Muscle of back (tissue), 3 donors: ENCODE measurements at regions not wholly inside any gene's neighbourhood (a gene's known extent, or its start where the extent isn't known, plus 50 kb on each side); places are given as distances from the start of the nearest gene placed in this dataset.

Source experiments
- DNase-seq, 3 donors: peaks; one replicate each; pipeline versions ENCODE4 v3.0.0 to v3.0.0-alpha.2; 2013

GRCh38 chr9:87152256-87152655 lies 204.9 kb upstream of the GAS1 start:
- DNase-seq: no peak

GRCh38 chr9:87156247-87156646 lies 208.9 kb upstream of the GAS1 start:
- no peak for DNase-seq

GRCh38 chr9:87157366-87158031 lies 210.2 kb upstream of the GAS1 start:
- peak in 1 of 3 donors; percentile 63 for DNase-seq

- DNase-seq: peak in 1 of 3 donors; percentile 43
These were observed 211.5 kb upstream of the GAS1 start for GRCh38 chr9:87158765-87159164.

- DNase-seq: peak; percentile 76 to 87 (median 79)
These were observed 213.1 kb upstream of the GAS1 start for GRCh38 chr9:87160148-87161102.

- DNase-seq: no peak
These were observed 219.9 kb upstream of the GAS1 start for GRCh38 chr9:87167161-87167560.

GRCh38 chr9:87167582-87167981 lies 220.3 kb upstream of the GAS1 start:
- DNase-seq: no peak

GRCh38 chr9:87178302-87178701 lies 231.0 kb upstream of the GAS1 start:
- DNase-seq: peak in 1 of 3 donors; percentile 45

GRCh38 chr9:87179553-87180340 lies 232.4 kb upstream of the GAS1 start:
- DNase-seq: peak in 1 of 3 donors; percentile 60

GRCh38 chr9:87180361-87180760 lies 233.1 kb upstream of the GAS1 start:
- DNase-seq: peak in 1 of 3 donors; percentile 39

- no peak for DNase-seq
These were observed 233.5 kb upstream of the GAS1 start for GRCh38 chr9:87180841-87181240.

GRCh38 chr9:87181670-87182069 lies 234.4 kb upstream of the GAS1 start:
- no peak for DNase-seq

GRCh38 chr9:87184956-87185642 lies 237.8 kb upstream of the GAS1 start:
- DNase-seq: no peak

GRCh38 chr9:87187656-87188055 lies 240.3 kb upstream of the GAS1 start:
- DNase-seq: no peak

GRCh38 chr9:87189006-87189405 lies 241.7 kb upstream of the GAS1 start:
- no peak for DNase-seq

GRCh38 chr9:87193151-87193550 lies 245.8 kb upstream of the GAS1 start:
- DNase-seq: no peak

GRCh38 chr9:87193925-87194868 lies 246.9 kb upstream of the GAS1 start:
- peak; percentile 62 to 93 (median 83) for DNase-seq

- no peak for DNase-seq
These were observed 248.0 kb upstream of the GAS1 start for GRCh38 chr9:87195306-87195705.

- no peak for DNase-seq
These were observed 250.2 kb upstream of the GAS1 start for GRCh38 chr9:87197349-87198130.

- peak in 1 of 3 donors; percentile 56 for DNase-seq
These were observed 251.4 kb upstream of the GAS1 start for GRCh38 chr9:87198716-87199115.
